NCI-H2227 (cell line): ENCODE measurements at regions not wholly inside any gene's neighbourhood (a gene's known extent, or its start where the extent isn't known, plus 50 kb on each side); places are given as distances from the start of the nearest gene placed in this dataset.
"Not testable (repeated sequence)": the region's sequence is repeated elsewhere in the genome, so short reads cannot be mapped to it uniquely, and the experiment has no call there.

Experiments
- DNase-seq: peaks from one replicate; lab custom pipeline; 2025; ENCODE audit not compliant: unreplicated experiment; lab: John Stamatoyannopoulos, UW

- no peak for DNase-seq
Measured at GRCh38 chr13:90912247-90912646, 435.2 kb upstream of the MIR17HG start.

DNA sequence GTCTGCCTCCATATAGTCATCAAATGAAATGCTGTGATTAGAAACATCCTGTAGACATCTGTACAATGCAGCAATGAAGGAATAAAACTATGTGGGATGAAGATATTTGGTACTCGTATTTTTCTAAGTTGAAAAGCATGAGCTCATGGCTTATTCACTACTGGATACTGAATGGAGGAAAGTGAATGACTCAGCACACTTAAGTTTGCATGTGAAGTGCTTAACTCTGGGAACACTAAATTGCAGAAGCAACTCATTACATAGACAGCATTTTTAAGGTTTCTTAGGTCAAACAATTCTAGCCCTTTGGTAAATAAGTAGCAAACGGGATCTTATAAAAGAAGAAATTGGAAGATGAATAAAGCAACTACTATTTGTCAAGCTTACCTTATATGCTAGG lies 429.0 kb upstream of the MIR17HG start:
- no peak for DNase-seq

GRCh38 chr13:90919153-90919552 lies 428.3 kb upstream of the MIR17HG start:
- no peak for DNase-seq

GRCh38 chr13:90926459-90926858 lies 421.0 kb upstream of the MIR17HG start:
- no peak for DNase-seq

DNA sequence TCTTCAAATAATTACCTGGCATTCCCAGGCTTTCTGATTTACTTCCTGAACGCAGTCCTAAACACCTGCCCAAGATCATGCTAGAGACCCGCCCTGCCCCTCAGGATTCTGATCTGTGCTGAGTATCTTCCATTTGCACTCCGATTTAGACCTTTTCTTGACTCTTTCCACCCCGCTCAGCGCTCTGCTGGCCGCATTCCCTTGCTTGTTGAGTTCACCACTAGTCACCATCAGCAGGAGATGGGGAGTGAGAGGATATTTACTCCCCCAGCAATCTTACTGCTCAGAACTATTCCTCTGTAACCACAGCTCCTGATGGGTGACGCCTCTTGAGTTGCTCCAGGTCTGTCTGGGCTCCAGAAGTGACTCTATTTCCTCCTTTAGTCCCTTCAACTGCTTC lies 419.4 kb upstream of the MIR17HG start:
- DNase-seq = no peak

GRCh38 chr13:90933097-90933826 lies 414.2 kb upstream of the MIR17HG start:
- DNase-seq = no peak

- no peak for DNase-seq
Measured at GRCh38 chr13:90934741-90935140, 412.7 kb upstream of the MIR17HG start.

- DNase-seq = no peak
Measured at GRCh38 chr13:90938848-90939247, 408.6 kb upstream of the MIR17HG start.

DNA sequence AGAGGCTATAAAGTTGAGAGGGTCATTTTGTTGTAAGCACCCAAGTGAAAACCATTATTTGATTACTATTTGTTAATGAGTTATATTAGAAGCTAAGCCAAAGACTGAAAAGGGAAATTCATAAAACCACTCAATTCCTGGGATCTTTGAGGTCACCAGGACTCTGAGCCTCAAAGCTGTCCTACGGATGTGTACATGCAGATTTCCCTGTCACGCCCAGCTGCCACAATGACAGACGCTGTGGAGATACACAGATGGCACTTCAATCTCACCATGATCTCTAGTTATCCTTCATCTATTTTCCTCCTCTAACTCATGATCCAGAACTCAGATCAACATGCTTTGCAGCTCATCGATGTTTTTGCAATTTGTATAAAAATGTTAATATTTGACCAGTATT lies 403.5 kb upstream of the MIR17HG start:
- peak; percentile 16 for DNase-seq

DNA sequence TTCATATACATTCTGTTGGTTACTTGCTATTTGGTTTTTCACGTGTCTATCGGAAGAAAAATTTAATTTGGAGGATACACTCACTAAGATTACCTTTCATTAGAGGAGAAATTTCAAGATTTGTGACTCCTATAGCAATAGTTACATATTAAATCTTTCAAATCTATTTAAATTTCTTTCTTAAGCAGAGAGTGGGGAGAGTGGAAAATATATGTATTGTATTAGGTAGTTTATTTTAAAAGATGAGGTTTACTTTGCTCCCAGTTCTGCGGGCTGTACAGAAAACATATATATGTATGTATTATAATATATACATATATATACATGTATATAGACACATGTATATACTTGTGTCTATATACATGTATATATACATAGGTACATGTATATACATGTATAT lies 402.3 kb upstream of the MIR17HG start:
- not testable (repeated sequence) for DNase-seq

DNA sequence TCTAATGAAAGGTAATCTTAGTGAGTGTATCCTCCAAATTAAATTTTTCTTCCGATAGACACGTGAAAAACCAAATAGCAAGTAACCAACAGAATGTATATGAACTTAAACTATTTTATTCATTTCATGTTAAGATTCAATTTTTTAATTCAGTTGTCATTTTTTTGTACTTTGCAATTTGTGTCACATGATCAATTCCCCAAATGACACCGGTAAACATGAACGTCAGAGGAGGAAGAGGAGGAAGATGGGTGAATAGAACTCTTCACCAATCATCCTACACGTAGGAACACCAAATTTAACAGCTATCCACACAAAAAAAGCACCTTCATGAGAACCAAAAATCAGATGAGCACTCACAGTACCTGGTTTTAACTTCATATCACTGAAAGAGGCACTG lies 401.4 kb upstream of the MIR17HG start:
- not testable (repeated sequence) for DNase-seq

GRCh38 chr13:90947976-90948375 lies 399.5 kb upstream of the MIR17HG start:
- no peak for DNase-seq

DNA sequence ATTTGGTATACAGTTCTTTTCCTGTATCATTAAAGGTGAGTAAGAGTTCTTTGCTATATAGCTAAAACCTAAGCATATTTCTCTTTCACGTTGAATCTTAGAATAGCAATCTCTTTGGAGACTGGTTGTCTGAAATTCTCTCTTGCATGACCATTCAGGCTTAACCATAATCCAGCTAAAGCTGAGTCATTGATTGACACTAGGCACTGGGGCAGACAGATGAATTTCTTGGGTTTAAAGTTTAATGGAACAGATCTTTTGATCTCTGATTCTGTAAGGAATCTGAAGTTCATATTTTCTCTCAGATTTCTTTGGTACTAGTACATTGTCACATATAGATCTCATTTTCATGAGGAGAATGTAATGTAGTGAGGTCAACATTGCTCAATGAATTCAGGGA lies 397.3 kb upstream of the MIR17HG start:
- no peak for DNase-seq

- no peak for DNase-seq
Measured at GRCh38 chr13:90951663-90952062, 395.8 kb upstream of the MIR17HG start.

GRCh38 chr13:90952326-90952725 lies 395.2 kb upstream of the MIR17HG start:
- no peak for DNase-seq

GRCh38 chr13:90954605-90955195 lies 392.8 kb upstream of the MIR17HG start:
- no peak for DNase-seq

- DNase-seq = peak; percentile 61
Measured at GRCh38 chr13:90956031-90956430, 391.5 kb upstream of the MIR17HG start.

GRCh38 chr13:90958866-90959265 lies 388.6 kb upstream of the MIR17HG start:
- DNase-seq = no peak

GRCh38 chr13:90968166-90968904 lies 379.2 kb upstream of the MIR17HG start:
- DNase-seq = peak; percentile 38

DNA sequence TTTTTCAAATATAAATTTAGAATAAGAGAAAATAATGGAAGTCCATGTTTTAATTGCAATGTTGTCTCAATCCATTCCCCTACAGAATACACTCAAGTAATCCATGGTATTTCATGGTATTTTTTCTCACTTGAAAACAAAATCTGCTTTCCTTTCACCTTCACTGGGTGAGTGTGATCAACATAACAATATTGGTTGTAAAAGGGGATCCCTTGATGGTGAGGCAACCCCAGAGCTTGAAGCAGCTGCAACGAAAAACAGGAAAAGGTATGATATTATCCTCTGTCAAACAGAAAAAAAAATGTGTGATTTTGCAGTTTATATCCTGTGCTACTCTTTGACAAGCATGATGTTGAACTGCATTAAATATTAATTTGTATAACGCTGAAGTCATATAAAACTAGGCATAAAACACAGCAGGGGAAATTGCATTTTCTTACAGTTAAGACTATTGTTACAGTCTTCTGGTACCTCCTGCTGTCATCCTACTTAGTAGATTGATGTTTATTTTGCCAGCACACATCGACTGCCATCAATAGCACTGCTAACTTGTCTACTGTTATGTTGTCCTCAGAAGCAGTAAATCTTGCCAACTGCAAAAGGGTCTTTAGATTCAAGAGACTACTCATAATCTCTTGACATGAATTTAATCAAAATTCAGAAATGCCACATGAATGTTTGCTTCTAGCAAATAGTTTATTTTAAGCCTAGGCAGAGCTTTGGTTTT lies 373.1 kb upstream of the MIR17HG start:
- DNase-seq = peak; percentile 26

GRCh38 chr13:90979059-90979458 lies 368.4 kb upstream of the MIR17HG start:
- no peak for DNase-seq

GRCh38 chr13:90984756-90985155 lies 362.7 kb upstream of the MIR17HG start:
- DNase-seq = no peak
